ENCODE measurements at regions not wholly inside any gene's neighbourhood (a gene's known extent, or its start where the extent isn't known, plus 50 kb on each side); places are given as distances from the start of the nearest gene placed in this dataset.

- no peak for TF ChIP-seq EZH2 (IDR thresholded peaks at IDR 0.05; ENCODE audit: low read depth, unreplicated experiment)
- no peak for TF ChIP-seq CREB1 (CRISPR knock-in tag; IDR thresholded peaks at IDR 0.05; ENCODE audit: low read depth)
- no peak for TF ChIP-seq ZNF114 (CRISPR knock-in tag; IDR thresholded peaks at IDR 0.05)
- no peak for TF ChIP-seq REST (IDR thresholded peaks at IDR 0.05; ENCODE audit: unreplicated experiment)
- no peak for TF ChIP-seq CTCF (conservative IDR thresholded peaks at IDR 0.05; ENCODE audit: low read depth in 2 of 2)
- no peak for TF ChIP-seq NANOG (IDR thresholded peaks at IDR 0.05; ENCODE audit: borderline replicate concordance)
- TF ChIP-seq ZNF331 (CRISPR knock-in tag; IDR thresholded peaks at IDR 0.05; ENCODE audit: low read depth), result no peak
- no peak for TF ChIP-seq JUNB (IDR thresholded peaks at IDR 0.05; ENCODE audit: unreplicated experiment)
- TF ChIP-seq ETS1 (IDR thresholded peaks at IDR 0.05), result no peak
Measured at GRCh38 chr6:131393433-131393832, 179.6 kb upstream of the ARG1 start (continued).

- no peak overlapping the region for H3K27ac ChIP-seq (ENCODE audit: low read depth)
- no peak overlapping the region for H3K4me3 ChIP-seq
- H3K4me2 ChIP-seq, result no peak overlapping the region
- no peak for ATAC-seq
- Mint-ChIP-seq H3K36me3 (ENCODE audit: low read depth) (no peaks in the 10 kb centered on the region), H3K4me1 (no peaks in the 10 kb centered on the region; the same call in 2 of the 3 replicates), H3K27ac (no peak overlapping the region), H3K27me3 (ENCODE audit: insufficient read depth, low read depth, poor library complexity) (no peaks in the 10 kb centered on the region), H3K9me3 (peaks cover 6% of the 10 kb centered on the region; the same call in 2 of the 3 replicates), H3K4me3 (no peak overlapping the region)
- no peaks in the 10 kb centered on the region for H3F3A ChIP-seq (replicated peaks; ENCODE audit: low read depth)
- no peaks in the 10 kb centered on the region for H4K20me1 ChIP-seq (replicated peaks; ENCODE audit: insufficient read depth)
- no peak for DNase-seq (ENCODE audit: low spot score)
- 0 out of 2 replicates have a peak overlapping the region, but pooled peaks have one; percentile 15 for H2AFZ ChIP-seq
- H3K27me3 ChIP-seq (ENCODE audit: insufficient read depth), result no peaks in the 10 kb centered on the region
- no peaks in the 10 kb centered on the region for H3K9me2 ChIP-seq (ENCODE audit: insufficient read depth)
- H3K79me2 ChIP-seq (replicated peaks; ENCODE audit: insufficient read depth), result no peaks in the 10 kb centered on the region
- no peaks in the 10 kb centered on the region for H3K36me3 ChIP-seq (ENCODE audit: insufficient read depth)
- H3K4me1 ChIP-seq (ENCODE audit: insufficient read depth), result no peaks in the 10 kb centered on the region
- TF ChIP-seq ZNF331 (CRISPR knock-in tag; IDR thresholded peaks at IDR 0.05; ENCODE audit: low read depth) (no peak), EZH2 (IDR thresholded peaks at IDR 0.05; ENCODE audit: low read depth, unreplicated experiment) (no peak), ETS1 (IDR thresholded peaks at IDR 0.05) (no peak), ZNF462 (CRISPR knock-in tag; IDR thresholded peaks at IDR 0.05) (no peak), NANOG (IDR thresholded peaks at IDR 0.05; ENCODE audit: borderline replicate concordance) (no peak)
Measured at GRCh38 chr6:131394768-131395432, 178.1 kb upstream of the ARG1 start.

All from GM23338 (cell line).